Aorta (tissue), 5 donors: ENCODE measurements at regions not wholly inside any gene's neighbourhood (a gene's known extent, or its start where the extent isn't known, plus 50 kb on each side); places are given as distances from the start of the nearest gene placed in this dataset.
"Not testable (repeated sequence)": the region's sequence is repeated elsewhere in the genome, so short reads cannot be mapped to it uniquely, and the experiment has no call there.

ENCODE experiments used
- ATAC-seq: fragments of 200-7000 bp; cut with Tn5 transposase; one replicate; pipeline ENCODE4 v1.9.1; 2022; ENCODE audit warnings: moderate library complexity; ENCODE audit not compliant: low FRiP score
- DNase-seq, 2 donors: peaks; one replicate each; pipeline ENCODE4 v3.0.0-alpha.2; 2020
- H3K27ac ChIP-seq, 2 donors: one replicate each; pipeline ENCODE4 v1.5.1; 2013; ENCODE audit warnings: low read length in 2 of 2, mild to moderate bottlenecking in 2 of 2, moderate library complexity in 2 of 2, control low read depth in 1 of 2, inconsistent platforms in 1 of 2, low read depth in 1 of 2
- H3K27me3 ChIP-seq, 2 donors: one replicate each; pipeline ENCODE4 v1.6.1; 2013; ENCODE audit warnings: control low read depth in 1 of 2, low read length in 1 of 2, mild to moderate bottlenecking in 1 of 2, moderate library complexity in 1 of 2; ENCODE audit not compliant: insufficient read depth in 2 of 2, control insufficient read depth in 1 of 2
- H3K36me3 ChIP-seq, 2 donors: one replicate each; pipeline ENCODE4 v1.6.1; 2013; ENCODE audit warnings: control low read depth in 1 of 2, low read length in 1 of 2, mild to moderate bottlenecking in 1 of 2; ENCODE audit not compliant: insufficient read depth in 2 of 2, control insufficient read depth in 1 of 2
- H3K4me1 ChIP-seq, 2 donors: one replicate each; pipeline ENCODE4 v1.6.1; 2013; ENCODE audit warnings: low read length in 2 of 2, control low read depth in 1 of 2, mild to moderate bottlenecking in 1 of 2, moderate library complexity in 1 of 2; ENCODE audit not compliant: insufficient read depth in 2 of 2, control insufficient read depth in 1 of 2
- H3K4me3 ChIP-seq, 2 donors: one replicate each; pipeline ENCODE4 v1.5.1; 2013; ENCODE audit warnings: low read length in 2 of 2, control low read depth in 1 of 2, mild to moderate bottlenecking in 1 of 2
- H3K9me3 ChIP-seq: one replicate; pipeline ENCODE4 v1.6.1; 2013; ENCODE audit warnings: mild to moderate bottlenecking, low read length; ENCODE audit not compliant: control insufficient read depth
- WGBS, 2 donors: extraction: QIAGEN DNeasy Blood & Tissue Kit; methylation state at CpG; one replicate each; pipeline ENCODE4 v1.1.7; 2013; 5-methylcytosine and 5-hydroxymethylcytosine counted together
- intact Hi-C, 2 donors: fragments of 100-400 bp; cut with DNase I; formaldehyde crosslinking; loops; one replicate each; pipeline versions ENCODE4 v1.14.2 to v1.15.0; 2022
- donor health status: healthy with polysubstance abuse.
- donor health status: Bipolar disorder and iron deficiency.
- donor health status: DM: no; HTN: no; CAD: no.
- donor health status: DM: no; HTN: no; CAD: no.
- donor health status: DM: yes; HTN: yes; CAD: no.

DNA sequence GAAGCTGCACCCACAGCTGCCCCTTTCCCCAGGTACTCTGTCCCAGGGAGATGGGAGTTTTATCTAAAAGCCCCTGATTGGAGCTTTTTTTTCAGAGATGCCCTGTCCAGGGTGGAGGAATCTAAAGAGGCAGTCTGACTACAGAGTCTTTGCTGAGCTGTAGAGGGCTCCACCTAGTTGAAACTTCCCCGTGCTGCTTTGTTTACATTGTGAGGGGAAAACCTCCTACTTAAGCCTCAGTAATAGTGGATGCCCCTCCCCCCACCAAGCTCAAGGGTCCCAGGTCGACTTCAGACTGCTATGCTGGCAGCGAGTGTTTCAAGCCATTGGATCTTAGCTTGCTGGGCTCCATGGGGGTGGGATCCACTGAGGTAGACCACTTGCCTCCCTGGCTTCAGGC lies 470.1 kb upstream of the LARGE1 start:
- Histone ChIP-seq H3K9me3 (no peaks in the 10 kb centered on the region), H3K27ac (no peak overlapping the region), H3K4me1 (no peaks in the 10 kb centered on the region), H3K4me3 (no peak overlapping the region), H3K36me3 (no peaks in the 10 kb centered on the region), H3K27me3 (no peaks in the 10 kb centered on the region)
- no peak for ATAC-seq
- DNase-seq = no peak
- WGBS, 2 donors = 43 to 53% methylated on average over 3 of the region's 3 CpGs
- intact Hi-C loops = no loop called here

GRCh38 chr22:34395370-34395769 lies 475.1 kb upstream of the LARGE1 start:
- ATAC-seq (no peak), DNase-seq (no peak)
- 63 to 70% methylated on average over 4 of the region's 4 CpGs for WGBS, 2 donors
- H3K4me3 ChIP-seq = no peak overlapping the region
- no peaks in the 10 kb centered on the region for H3K4me1 ChIP-seq
- H3K36me3 ChIP-seq = no peaks in the 10 kb centered on the region
- H3K27ac ChIP-seq = no peak overlapping the region
- intact Hi-C loops = no loop called here
- H3K27me3 ChIP-seq = no peaks in the 10 kb centered on the region
- peaks cover 4% of the 10 kb centered on the region for H3K9me3 ChIP-seq

DNA sequence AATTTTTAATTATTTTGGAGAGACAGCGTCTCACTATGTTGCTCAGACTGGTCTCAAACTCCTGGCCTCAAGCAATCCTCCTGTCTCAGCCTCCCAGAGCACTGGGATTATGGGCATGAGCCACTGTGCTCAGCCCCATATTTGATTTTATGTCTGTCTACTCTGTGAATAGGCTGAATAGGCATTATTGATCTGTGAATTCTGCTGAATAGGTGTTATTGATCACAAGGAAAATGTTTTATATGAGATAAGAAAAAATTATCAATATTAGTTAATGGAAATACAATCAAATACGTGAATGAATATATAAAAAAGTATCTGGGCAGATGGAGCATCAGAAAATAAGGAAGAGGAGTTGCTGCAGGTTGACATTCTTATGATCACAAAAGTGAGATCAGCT lies 483.4 kb upstream of the LARGE1 start:
- no peaks in the 10 kb centered on the region for H3K27me3 ChIP-seq
- ATAC-seq (no peak), DNase-seq (no peak)
- no peak overlapping the region for H3K4me3 ChIP-seq
- no peak overlapping the region for H3K27ac ChIP-seq
- no peaks in the 10 kb centered on the region for H3K36me3 ChIP-seq
- intact Hi-C loops = no loop called here
- WGBS, 2 donors = 74 to 77% methylated on average over 2 of the region's 2 CpGs
- peaks cover 4% of the 10 kb centered on the region for H3K9me3 ChIP-seq
- H3K4me1 ChIP-seq = no peaks in the 10 kb centered on the region

DNA sequence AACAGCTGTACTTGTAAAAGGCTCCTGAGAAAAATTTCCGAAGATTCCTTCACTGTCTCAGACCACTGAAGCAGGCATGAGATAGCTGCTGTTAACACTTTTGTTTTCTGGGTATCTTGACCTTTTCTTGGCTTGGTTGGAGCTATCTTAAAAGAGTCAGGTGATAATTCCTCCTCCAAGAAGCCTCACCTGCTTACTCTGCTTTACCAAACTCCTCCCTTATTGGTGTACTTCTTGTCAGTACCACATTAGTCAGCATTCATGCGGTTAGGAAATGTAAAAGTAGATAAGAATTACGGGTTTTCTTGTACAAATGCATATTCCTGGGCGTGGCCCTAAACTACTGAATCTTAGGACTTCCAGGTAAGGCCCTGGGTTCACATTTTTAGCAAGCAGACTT lies 489.8 kb upstream of the LARGE1 start:
- Histone ChIP-seq H3K27me3 (peaks cover 0 to 4% of the 10 kb centered on the region in 2 donors), H3K9me3 (peaks cover 2% of the 10 kb centered on the region), H3K4me3 (no peak overlapping the region), H3K4me1 (no peaks in the 10 kb centered on the region), H3K27ac (no peak overlapping the region), H3K36me3 (no peaks in the 10 kb centered on the region)
- intact Hi-C loops = loop anchor here in 1 of 2 donors (5.0 kb wide), 1 partner anchor 333 kb away; no protein-coding TSS in a partner anchor
- ATAC-seq = no peak
- WGBS, 2 donors = 55 to 59% methylated on average over 4 of the region's 4 CpGs
- DNase-seq = no peak

- Histone ChIP-seq H3K27me3 (peaks cover 0 to 4% of the 10 kb centered on the region in 2 donors), H3K9me3 (peaks cover 2% of the 10 kb centered on the region), H3K4me3 (no peak overlapping the region), H3K27ac (no peak overlapping the region), H3K4me1 (no peaks in the 10 kb centered on the region), H3K36me3 (no peaks in the 10 kb centered on the region)
- intact Hi-C loops = loop anchor here in 1 of 2 donors (5.0 kb wide), 1 partner anchor 337 kb away; no protein-coding TSS in a partner anchor
- WGBS, 2 donors = 27 to 28% methylated on average over 4 of the region's 4 CpGs
- DNase-seq (no peak), ATAC-seq (no peak)
Measured at GRCh38 chr22:34414467-34415440, 494.5 kb upstream of the LARGE1 start.

GRCh38 chr22:34416022-34416860 lies 496.0 kb upstream of the LARGE1 start:
- intact Hi-C loops = no loop called here
- H3K4me3 ChIP-seq = no peak overlapping the region
- H3K4me1 ChIP-seq = no peaks in the 10 kb centered on the region
- no peak overlapping the region for H3K27ac ChIP-seq
- H3K36me3 ChIP-seq = no peaks in the 10 kb centered on the region
- 32 to 33% methylated on average over 7 of the region's 7 CpGs for WGBS, 2 donors
- H3K27me3 ChIP-seq = peaks cover 0 to 4% of the 10 kb centered on the region in 2 donors
- DNase-seq = no peak
- ATAC-seq = no peak
- H3K9me3 ChIP-seq = peaks cover 2% of the 10 kb centered on the region

DNA sequence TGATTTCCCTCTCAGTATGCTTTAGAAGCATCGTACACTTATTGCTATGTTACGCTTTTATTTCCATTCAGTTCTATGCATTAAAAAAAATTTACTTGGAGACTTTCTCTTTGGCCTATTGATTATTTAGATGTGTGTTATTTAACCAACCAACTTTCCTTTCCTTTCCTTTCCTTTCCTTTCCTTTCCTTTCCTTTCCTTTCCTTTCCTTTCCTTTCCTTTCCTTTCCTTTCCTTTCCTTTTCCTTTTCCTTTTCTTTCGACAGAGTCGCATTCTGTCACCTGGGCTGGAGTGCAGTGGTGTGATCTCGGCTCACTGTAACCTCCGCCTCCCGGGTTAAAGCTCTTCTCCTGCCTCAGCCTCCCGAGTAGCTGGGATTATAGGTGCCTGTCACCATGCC lies 502.7 kb upstream of the LARGE1 start:
- WGBS, 2 donors = 79 to 84% methylated on average over 8 of the region's 8 CpGs
- H3K4me1 ChIP-seq, H3K4me3 ChIP-seq, ATAC-seq, intact Hi-C loops, H3K9me3 ChIP-seq, H3K36me3 ChIP-seq, DNase-seq, H3K27ac ChIP-seq, H3K27me3 ChIP-seq: not testable (repeated sequence)

GRCh38 chr22:34427436-34427835 lies 507.2 kb upstream of the LARGE1 start:
- H3K27me3 ChIP-seq = no peaks in the 10 kb centered on the region
- 69 to 85% methylated on average over 4 of the region's 4 CpGs for WGBS, 2 donors
- ATAC-seq (no peak), DNase-seq (no peak)
- H3K4me3 ChIP-seq = no peak overlapping the region
- H3K36me3 ChIP-seq = no peaks in the 10 kb centered on the region
- H3K27ac ChIP-seq = no peak overlapping the region
- intact Hi-C loops = no loop called here
- H3K4me1 ChIP-seq = no peaks in the 10 kb centered on the region
- no peaks in the 10 kb centered on the region for H3K9me3 ChIP-seq
